ENCODE measurements at regions not wholly inside any gene's neighbourhood (a gene's known extent, or its start where the extent isn't known, plus 50 kb on each side); places are given as distances from the start of the nearest gene placed in this dataset.

DNA sequence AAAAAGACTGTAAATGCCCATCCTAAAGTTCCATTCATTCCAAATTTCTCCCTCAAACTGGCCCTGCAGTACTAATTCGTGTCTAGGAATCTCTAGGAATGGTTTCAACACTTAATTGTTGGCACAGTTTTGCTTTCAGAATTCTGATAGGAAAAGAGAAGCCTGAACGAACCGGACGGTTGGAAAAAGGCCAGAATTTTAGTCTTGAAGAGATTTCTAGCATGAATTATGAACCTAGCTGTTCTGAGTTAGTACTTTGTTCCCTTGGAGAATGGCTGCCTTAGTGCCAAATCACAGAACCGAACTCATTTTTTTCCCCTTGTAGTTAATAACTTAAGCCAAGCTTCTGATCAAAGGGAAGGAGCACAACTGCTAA is 262.6 kb downstream of the ADAMTS20 start:
- Histone ChIP-seq H2AFZ (ENCODE audit: control insufficient read depth, low read depth, low read length) (no peak overlapping the region), H3K79me2 (ENCODE audit: control insufficient read depth, insufficient read depth, low read length) (no peaks in the 10 kb centered on the region), H3K4me1 (ENCODE audit: control insufficient read depth, insufficient read depth, low read length) (no peaks in the 10 kb centered on the region), H3K4me2 (ENCODE audit: control insufficient read depth, insufficient read depth) (no peak overlapping the region), H3K27me3 (replicated peaks in 1 of 2; ENCODE audit: control insufficient read depth in 2 of 2, insufficient read depth in 2 of 2, low read length in 1 of 2) (no peaks in the 10 kb centered on the region), H3K27ac (ENCODE audit: control insufficient read depth, insufficient read depth) (no peak overlapping the region), H3K36me3 (ENCODE audit: control insufficient read depth in 2 of 2, insufficient read depth in 2 of 2, low read length in 1 of 2) (no peaks in the 10 kb centered on the region), H3K9me3 (replicated peaks; ENCODE audit: control insufficient read depth, insufficient read depth, low read length) (no peaks in the 10 kb centered on the region), H3K9ac (ENCODE audit: control insufficient read depth, insufficient read depth, low read length) (no peak overlapping the region), H3K4me3 (no peak overlapping the region), H4K20me1 (ENCODE audit: control insufficient read depth, insufficient read depth) (no peaks in the 10 kb centered on the region)
- in situ Hi-C loops (cut with MboI), result loop anchor here (10.0 kb wide), 1 partner anchor 695 kb away; no protein-coding TSS in a partner anchor
- intact Hi-C loops (cut with micrococcal nuclease; ENCODE audit: unreplicated experiment), result no loop called here
- no TSS peak for BruUV-seq (replicated peaks)
- 20% methylated on average over 5 of the region's 5 CpGs for WGBS (ENCODE audit: insufficient coverage, insufficient replicate concordance, low lambda C conversion rate, missing lambda C conversion rate)
- ChIA-PET CTCF (no interaction called here), RAD21 (ENCODE audit: unreplicated experiment) (interaction anchor here (1.6 kb wide), 1 partner anchor 8 kb away, joined by 9 read pairs; no protein-coding TSS in a partner anchor), POLR2A (no interaction called here), SMC1A (ENCODE audit: uncharacterized antibody, unreplicated experiment) (interaction anchor here (0.6 to 1.2 kb wide), 4 partner anchors 10 to 914 kb away, joined by 3 to 4 read pairs (median 3); no protein-coding TSS in a partner anchor)
- FAIRE-seq (no peak), DNase-seq (ENCODE audit: low read depth, low spot score) (no peak), ATAC-seq (no peak)
- TF ChIP-seq CHD4 (IDR thresholded peaks at IDR 0.05) (no peak), BACH1 (IDR thresholded peaks at IDR 0.05; ENCODE audit: borderline replicate concordance) (no peak), FOXK2 (IDR thresholded peaks at IDR 0.05) (no peak), RFX5 (IDR thresholded peaks at IDR 0.05; ENCODE audit: low read depth, low read length) (no peak), SIN3A (IDR thresholded peaks at IDR 0.05; ENCODE audit: low read depth, low read length) (no peak), NRF1 (conservative IDR thresholded peaks at IDR 0.05; ENCODE audit: low read depth, low read length) (no peak), POLR2AphosphoS5 (IDR thresholded peaks at IDR 0.05; ENCODE audit: low read length) (no peak), HCFC1 (IDR thresholded peaks at IDR 0.05; ENCODE audit: low read length) (no peak), IRF4 (IDR thresholded peaks at IDR 0.05; ENCODE audit: low read depth, low read length) (no peak), EGR1 (IDR thresholded peaks at IDR 0.05; ENCODE audit: borderline replicate concordance in 1 of 2, low read depth in 2 of 2, low read length in 2 of 2) (no peak), MEF2B (IDR thresholded peaks at IDR 0.05; ENCODE audit: partially characterized antibody, poor library complexity, severe bottlenecking) (no peak), NFXL1 (IDR thresholded peaks at IDR 0.05; ENCODE audit: borderline replicate concordance) (no peak), BCL3 (IDR thresholded peaks at IDR 0.05; ENCODE audit: borderline replicate concordance, insufficient read depth, low read depth, low read length, poor library complexity, severe bottlenecking) (no peak), SMARCA5 (IDR thresholded peaks at IDR 0.05) (no peak)
- TF ChIP-seq, protein P1, sequence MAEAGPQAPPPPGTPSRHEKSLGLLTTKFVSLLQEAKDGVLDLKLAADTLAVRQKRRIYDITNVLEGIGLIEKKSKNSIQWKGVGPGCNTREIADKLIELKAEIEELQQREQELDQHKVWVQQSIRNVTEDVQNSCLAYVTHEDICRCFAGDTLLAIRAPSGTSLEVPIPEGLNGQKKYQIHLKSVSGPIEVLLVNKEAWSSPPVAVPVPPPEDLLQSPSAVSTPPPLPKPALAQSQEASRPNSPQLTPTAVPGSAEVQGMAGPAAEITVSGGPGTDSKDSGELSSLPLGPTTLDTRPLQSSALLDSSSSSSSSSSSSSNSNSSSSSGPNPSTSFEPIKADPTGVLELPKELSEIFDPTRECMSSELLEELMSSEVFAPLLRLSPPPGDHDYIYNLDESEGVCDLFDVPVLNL (IDR thresholded peaks at IDR 0.05; ENCODE audit: low read depth, low read length), result no peak
- TF ChIP-seq, protein P2, sequence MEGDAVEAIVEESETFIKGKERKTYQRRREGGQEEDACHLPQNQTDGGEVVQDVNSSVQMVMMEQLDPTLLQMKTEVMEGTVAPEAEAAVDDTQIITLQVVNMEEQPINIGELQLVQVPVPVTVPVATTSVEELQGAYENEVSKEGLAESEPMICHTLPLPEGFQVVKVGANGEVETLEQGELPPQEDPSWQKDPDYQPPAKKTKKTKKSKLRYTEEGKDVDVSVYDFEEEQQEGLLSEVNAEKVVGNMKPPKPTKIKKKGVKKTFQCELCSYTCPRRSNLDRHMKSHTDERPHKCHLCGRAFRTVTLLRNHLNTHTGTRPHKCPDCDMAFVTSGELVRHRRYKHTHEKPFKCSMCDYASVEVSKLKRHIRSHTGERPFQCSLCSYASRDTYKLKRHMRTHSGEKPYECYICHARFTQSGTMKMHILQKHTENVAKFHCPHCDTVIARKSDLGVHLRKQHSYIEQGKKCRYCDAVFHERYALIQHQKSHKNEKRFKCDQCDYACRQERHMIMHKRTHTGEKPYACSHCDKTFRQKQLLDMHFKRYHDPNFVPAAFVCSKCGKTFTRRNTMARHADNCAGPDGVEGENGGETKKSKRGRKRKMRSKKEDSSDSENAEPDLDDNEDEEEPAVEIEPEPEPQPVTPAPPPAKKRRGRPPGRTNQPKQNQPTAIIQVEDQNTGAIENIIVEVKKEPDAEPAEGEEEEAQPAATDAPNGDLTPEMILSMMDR (IDR thresholded peaks at IDR 0.05 in 2 of 3, conservative IDR thresholded peaks at IDR 0.05 in 1 of 3; ENCODE audit: control insufficient read depth in 2 of 3, extremely low read depth in 1 of 3, insufficient read depth in 1 of 3, low read depth in 3 of 3, low read length in 3 of 3), result no peak
- TF ChIP-seq, protein P3, sequence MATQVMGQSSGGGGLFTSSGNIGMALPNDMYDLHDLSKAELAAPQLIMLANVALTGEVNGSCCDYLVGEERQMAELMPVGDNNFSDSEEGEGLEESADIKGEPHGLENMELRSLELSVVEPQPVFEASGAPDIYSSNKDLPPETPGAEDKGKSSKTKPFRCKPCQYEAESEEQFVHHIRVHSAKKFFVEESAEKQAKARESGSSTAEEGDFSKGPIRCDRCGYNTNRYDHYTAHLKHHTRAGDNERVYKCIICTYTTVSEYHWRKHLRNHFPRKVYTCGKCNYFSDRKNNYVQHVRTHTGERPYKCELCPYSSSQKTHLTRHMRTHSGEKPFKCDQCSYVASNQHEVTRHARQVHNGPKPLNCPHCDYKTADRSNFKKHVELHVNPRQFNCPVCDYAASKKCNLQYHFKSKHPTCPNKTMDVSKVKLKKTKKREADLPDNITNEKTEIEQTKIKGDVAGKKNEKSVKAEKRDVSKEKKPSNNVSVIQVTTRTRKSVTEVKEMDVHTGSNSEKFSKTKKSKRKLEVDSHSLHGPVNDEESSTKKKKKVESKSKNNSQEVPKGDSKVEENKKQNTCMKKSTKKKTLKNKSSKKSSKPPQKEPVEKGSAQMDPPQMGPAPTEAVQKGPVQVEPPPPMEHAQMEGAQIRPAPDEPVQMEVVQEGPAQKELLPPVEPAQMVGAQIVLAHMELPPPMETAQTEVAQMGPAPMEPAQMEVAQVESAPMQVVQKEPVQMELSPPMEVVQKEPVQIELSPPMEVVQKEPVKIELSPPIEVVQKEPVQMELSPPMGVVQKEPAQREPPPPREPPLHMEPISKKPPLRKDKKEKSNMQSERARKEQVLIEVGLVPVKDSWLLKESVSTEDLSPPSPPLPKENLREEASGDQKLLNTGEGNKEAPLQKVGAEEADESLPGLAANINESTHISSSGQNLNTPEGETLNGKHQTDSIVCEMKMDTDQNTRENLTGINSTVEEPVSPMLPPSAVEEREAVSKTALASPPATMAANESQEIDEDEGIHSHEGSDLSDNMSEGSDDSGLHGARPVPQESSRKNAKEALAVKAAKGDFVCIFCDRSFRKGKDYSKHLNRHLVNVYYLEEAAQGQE (IDR thresholded peaks at IDR 0.05; ENCODE audit: low read depth, low read length), result no peak

Data from GM12878 (cell line).